ENCODE measurements at regions not wholly inside any gene's neighbourhood (a gene's known extent, or its start where the extent isn't known, plus 50 kb on each side); places are given as distances from the start of the nearest gene placed in this dataset.
"Not testable (repeated sequence)": the region's sequence is repeated elsewhere in the genome, so short reads cannot be mapped to it uniquely, and the experiment has no call there.

DNA sequence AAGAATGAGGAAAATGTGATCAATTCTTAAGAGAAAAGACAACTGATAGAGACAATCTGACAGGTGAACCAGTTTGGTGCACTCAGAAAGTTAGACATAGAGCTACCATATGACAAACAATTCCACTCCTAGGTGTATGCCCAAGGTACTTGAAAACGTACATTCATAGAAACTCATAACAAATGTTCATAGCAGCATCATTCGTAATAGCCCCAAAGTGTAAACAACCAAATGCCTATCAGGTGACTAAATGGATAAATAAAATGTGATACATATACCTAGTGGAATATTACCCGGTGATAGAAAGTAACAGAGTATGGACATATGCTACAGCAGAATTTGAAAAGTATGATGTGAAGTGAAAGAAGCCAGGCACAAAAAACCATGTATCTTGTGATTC is 149.3 kb upstream of the TRIB2 start:
- TF ChIP-seq EZH2phosphoT487 (IDR thresholded peaks at IDR 0.05; ENCODE audit: low read depth): no peak
- no peak for TF ChIP-seq CTCF (IDR thresholded peaks at IDR 0.05; ENCODE audit: low read depth, low read length)
- H4K20me1 ChIP-seq (ENCODE audit: insufficient read depth, low read length): no peaks in the 10 kb centered on the region
- H3K27ac ChIP-seq (ENCODE audit: low read length): no peak overlapping the region
- H2AFZ ChIP-seq (ENCODE audit: low read depth, low read length): no peak overlapping the region
- no peak overlapping the region for H3K4me2 ChIP-seq (ENCODE audit: low read length)
- H3K4me1 ChIP-seq (ENCODE audit: low read length): no peaks in the 10 kb centered on the region
- H3K9ac ChIP-seq (ENCODE audit: low read length): no peak overlapping the region
- H3K27me3 ChIP-seq (ENCODE audit: low read depth, low read length): peaks cover 25% of the 10 kb centered on the region
- no peak overlapping the region for H3K4me3 ChIP-seq (ENCODE audit: low read length)
- H3K36me3 ChIP-seq (replicated peaks; ENCODE audit: low read depth, low read length): no peaks in the 10 kb centered on the region
- no peaks in the 10 kb centered on the region for H3K79me2 ChIP-seq (ENCODE audit: low read length)
- H3K9me3 ChIP-seq (ENCODE audit: insufficient read depth, low read length): no peaks in the 10 kb centered on the region

- not testable (repeated sequence) for H3K36me3 ChIP-seq (replicated peaks; ENCODE audit: low read depth, low read length); H3K79me2 ChIP-seq (ENCODE audit: low read length); H3K27ac ChIP-seq (ENCODE audit: low read length); H3K9ac ChIP-seq (ENCODE audit: low read length); H3K9me3 ChIP-seq (ENCODE audit: insufficient read depth, low read length); H3K4me1 ChIP-seq (ENCODE audit: low read length); H4K20me1 ChIP-seq (ENCODE audit: insufficient read depth, low read length); H3K4me3 ChIP-seq (ENCODE audit: low read length); H2AFZ ChIP-seq (ENCODE audit: low read depth, low read length); H3K4me2 ChIP-seq (ENCODE audit: low read length)
- peaks cover 21% of the 10 kb centered on the region for H3K27me3 ChIP-seq (ENCODE audit: low read depth, low read length)
These were observed 147.2 kb upstream of the TRIB2 start for GRCh38 chr2:12569510-12569909.

DNA sequence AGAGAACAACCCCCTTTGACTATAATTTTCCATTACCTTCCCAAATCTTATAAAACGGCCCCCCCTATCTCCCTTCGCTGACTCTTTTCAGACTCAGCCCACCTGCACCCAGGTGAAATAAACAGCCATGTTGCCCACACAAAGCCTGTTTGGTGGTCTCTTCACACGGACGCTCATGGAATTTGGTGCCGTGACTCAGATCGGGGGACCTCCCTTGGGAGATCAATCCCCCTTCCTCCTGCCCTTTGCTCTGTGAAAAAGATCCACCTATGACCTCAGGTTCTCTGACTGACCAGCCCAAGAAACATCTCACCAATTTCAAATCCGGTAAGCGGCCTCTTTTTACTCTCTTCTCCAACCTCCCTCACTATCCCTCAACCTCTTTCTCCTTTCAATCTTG is 146.8 kb upstream of the TRIB2 start:
- not testable (repeated sequence) for H3K79me2 ChIP-seq (ENCODE audit: low read length); H2AFZ ChIP-seq (ENCODE audit: low read depth, low read length); H3K9me3 ChIP-seq (ENCODE audit: insufficient read depth, low read length); H3K27ac ChIP-seq (ENCODE audit: low read length); H3K4me1 ChIP-seq (ENCODE audit: low read length); H3K36me3 ChIP-seq (replicated peaks; ENCODE audit: low read depth, low read length); H3K4me3 ChIP-seq (ENCODE audit: low read length); H4K20me1 ChIP-seq (ENCODE audit: insufficient read depth, low read length); H3K4me2 ChIP-seq (ENCODE audit: low read length); H3K9ac ChIP-seq (ENCODE audit: low read length)
- H3K27me3 ChIP-seq (ENCODE audit: low read depth, low read length): peaks cover 17% of the 10 kb centered on the region

DNA sequence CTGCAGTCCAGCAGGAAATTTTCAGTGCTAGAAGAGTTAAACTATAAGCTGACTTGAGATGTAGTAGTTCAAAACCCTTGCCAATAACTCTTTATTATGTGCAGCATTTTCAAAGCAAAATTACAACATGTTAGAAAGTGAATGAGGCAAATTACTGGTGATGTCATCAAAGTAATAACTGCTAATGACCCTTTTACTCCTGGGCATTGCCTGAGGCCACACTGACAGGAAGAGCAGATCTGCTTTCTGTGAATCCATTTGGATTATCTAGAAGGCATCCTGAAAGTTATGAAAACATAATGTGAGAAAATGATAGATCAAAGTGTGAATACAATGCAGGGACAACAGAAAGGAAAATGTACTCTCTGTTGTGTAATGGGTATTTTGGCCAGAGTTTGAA is 139.6 kb upstream of the TRIB2 start:
- no peaks in the 10 kb centered on the region for H3K79me2 ChIP-seq (ENCODE audit: low read length)
- H3K4me3 ChIP-seq (ENCODE audit: low read length): no peak overlapping the region
- H3K36me3 ChIP-seq (replicated peaks; ENCODE audit: low read depth, low read length): no peaks in the 10 kb centered on the region
- TF ChIP-seq CTCF (IDR thresholded peaks at IDR 0.05; ENCODE audit: low read depth, low read length): no peak
- no peak for TF ChIP-seq EZH2phosphoT487 (IDR thresholded peaks at IDR 0.05; ENCODE audit: low read depth)
- no peaks in the 10 kb centered on the region for H3K4me1 ChIP-seq (ENCODE audit: low read length)
- no peaks in the 10 kb centered on the region for H4K20me1 ChIP-seq (ENCODE audit: insufficient read depth, low read length)
- H3K9me3 ChIP-seq (ENCODE audit: insufficient read depth, low read length): no peaks in the 10 kb centered on the region
- H3K27me3 ChIP-seq (ENCODE audit: low read depth, low read length): peaks cover 9% of the 10 kb centered on the region; the same call in 1 of the 2 replicates
- no peak overlapping the region for H3K27ac ChIP-seq (ENCODE audit: low read length)
- H2AFZ ChIP-seq (ENCODE audit: low read depth, low read length): no peak overlapping the region
- no peak overlapping the region for H3K4me2 ChIP-seq (ENCODE audit: low read length)
- H3K9ac ChIP-seq (ENCODE audit: low read length): no peak overlapping the region

DNA sequence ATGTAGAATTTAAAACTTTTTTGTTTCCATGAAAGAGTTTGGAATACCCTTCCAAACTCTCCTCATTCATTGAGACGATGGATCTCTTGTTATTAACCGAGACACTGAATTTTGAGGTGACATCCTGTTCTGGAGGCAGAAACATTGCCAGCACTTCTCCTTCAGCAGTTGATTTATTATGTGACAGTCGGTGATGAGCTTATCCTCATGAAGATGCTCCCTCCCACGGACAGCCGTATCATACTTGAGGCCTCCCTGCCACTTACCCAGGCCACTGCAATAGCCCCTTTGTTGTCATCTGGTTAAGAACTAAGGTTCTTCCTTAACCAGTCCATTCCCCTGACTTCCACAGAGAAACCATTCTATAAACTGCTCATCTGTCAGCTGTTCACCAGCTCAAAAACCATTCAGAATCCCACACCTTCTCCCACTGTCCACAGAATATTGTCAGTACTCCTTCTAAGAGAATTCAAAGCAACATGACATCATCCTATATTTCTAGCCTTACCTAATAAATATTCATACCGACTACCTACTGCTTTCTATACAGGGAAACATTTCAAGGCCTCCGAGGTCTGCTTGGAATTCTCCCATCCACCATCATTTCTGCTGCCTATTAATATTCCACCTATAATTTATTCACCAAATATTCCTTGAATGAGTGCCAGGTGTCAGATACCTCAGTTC is 139.0 kb upstream of the TRIB2 start:
- Histone ChIP-seq H3K4me2 (ENCODE audit: low read length) (no peak overlapping the region), H3K4me3 (ENCODE audit: low read length) (no peak overlapping the region)

More for the DNA sequence above, 139.0 kb upstream of the TRIB2 start:
- Histone ChIP-seq H4K20me1 (ENCODE audit: insufficient read depth, low read length) (no peaks in the 10 kb centered on the region), H3K9ac (ENCODE audit: low read length) (no peak overlapping the region), H3K27me3 (ENCODE audit: low read depth, low read length) (peaks cover 10% of the 10 kb centered on the region; the same call in 1 of the 2 replicates), H3K4me1 (ENCODE audit: low read length) (no peaks in the 10 kb centered on the region), H3K9me3 (ENCODE audit: insufficient read depth, low read length) (no peaks in the 10 kb centered on the region), H3K36me3 (replicated peaks; ENCODE audit: low read depth, low read length) (no peaks in the 10 kb centered on the region), H2AFZ (ENCODE audit: low read depth, low read length) (no peak overlapping the region), H3K79me2 (ENCODE audit: low read length) (no peaks in the 10 kb centered on the region), H3K27ac (ENCODE audit: low read length) (no peak overlapping the region)
- TF ChIP-seq CTCF (IDR thresholded peaks at IDR 0.05; ENCODE audit: low read depth, low read length): no peak
- TF ChIP-seq EZH2phosphoT487 (IDR thresholded peaks at IDR 0.05; ENCODE audit: low read depth): no peak
